Stimulated activated CD4-positive, alpha-beta T cell treated with anti-CD3 and anti-CD28 coated beads, Interleukin-4, amount 100 ng/mL, for 48 hours (primary cell): ENCODE measurements at regions not wholly inside any gene's neighbourhood (a gene's known extent, or its start where the extent isn't known, plus 50 kb on each side); places are given as distances from the start of the nearest gene placed in this dataset.

Source experiments
- DNase-seq, 2 donors: peaks; one replicate each; pipeline ENCODE4 v3.0.0-alpha.2; 2020; ENCODE audit warnings: low read depth in 2 of 2

- DNase-seq = no peak
These were observed 1487.5 kb downstream of the BRD1 start for GRCh38 chr22:48340191-48340590.

GRCh38 chr22:48338793-48339705 lies 1488.6 kb downstream of the BRD1 start:
- DNase-seq = no peak

GRCh38 chr22:48337957-48338792 lies 1489.5 kb downstream of the BRD1 start:
- DNase-seq = no peak

- DNase-seq = no peak
These were observed 1491.2 kb downstream of the BRD1 start for GRCh38 chr22:48336339-48337060.

- no peak for DNase-seq
These were observed 1492.1 kb downstream of the BRD1 start for GRCh38 chr22:48335442-48336139.

GRCh38 chr22:48334971-48335370 lies 1492.7 kb downstream of the BRD1 start:
- DNase-seq = no peak

GRCh38 chr22:48333816-48334735 lies 1493.6 kb downstream of the BRD1 start:
- no peak for DNase-seq

- DNase-seq = no peak
These were observed 1494.3 kb downstream of the BRD1 start for GRCh38 chr22:48333323-48333763.

GRCh38 chr22:48332438-48333322 lies 1495.0 kb downstream of the BRD1 start:
- no peak for DNase-seq

- DNase-seq = no peak
These were observed 1495.9 kb downstream of the BRD1 start for GRCh38 chr22:48331691-48332220.

- DNase-seq = no peak
These were observed 1496.4 kb downstream of the BRD1 start for GRCh38 chr22:48331266-48331665.

- DNase-seq = no peak
These were observed 1500.0 kb downstream of the BRD1 start for GRCh38 chr22:48327721-48328120.

GRCh38 chr22:48323746-48324145 lies 1503.9 kb downstream of the BRD1 start:
- no peak for DNase-seq

- no peak for DNase-seq
These were observed 1504.8 kb downstream of the BRD1 start for GRCh38 chr22:48322907-48323306.

GRCh38 chr22:48321986-48322545 lies 1505.6 kb downstream of the BRD1 start:
- DNase-seq = no peak

- DNase-seq = no peak
These were observed 1506.8 kb downstream of the BRD1 start for GRCh38 chr22:48320683-48321451.

GRCh38 chr22:48320048-48320682 lies 1507.5 kb downstream of the BRD1 start:
- DNase-seq = no peak
